Immature natural killer cell (primary cell): ENCODE measurements at regions not wholly inside any gene's neighbourhood (a gene's known extent, or its start where the extent isn't known, plus 50 kb on each side); places are given as distances from the start of the nearest gene placed in this dataset.

Experiments used
- DNase-seq, 3 donors: peaks; one replicate each; pipeline ENCODE4 v3.0.0; 2022; ENCODE audit warnings: mixed read lengths in 1 of 3
- H3K27ac Mint-ChIP-seq, 6 donors: one replicate each; pipeline ENCODE4 v1.8.0; 2020; ENCODE audit warnings: mixed read lengths in 6 of 6, mild to moderate bottlenecking in 5 of 6, inconsistent platforms in 4 of 6, moderate library complexity in 3 of 6
- H3K27me3 Mint-ChIP-seq, 3 donors: one replicate each; pipeline ENCODE4 v1.8.0; 2020 to 2021; ENCODE audit warnings: low read depth in 3 of 3, mild to moderate bottlenecking in 3 of 3, mixed read lengths in 3 of 3, moderate library complexity in 3 of 3, inconsistent platforms in 1 of 3
- H3K36me3 Mint-ChIP-seq, 3 donors: one replicate each; pipeline ENCODE4 v1.8.0; 2020; ENCODE audit warnings: mixed read lengths in 3 of 3, inconsistent platforms in 2 of 3, mild to moderate bottlenecking in 2 of 3
- H3K4me1 Mint-ChIP-seq, 2 donors: one replicate each; pipeline ENCODE4 v1.8.0; 2020; ENCODE audit warnings: inconsistent platforms in 2 of 2, mild to moderate bottlenecking in 2 of 2, mixed read lengths in 2 of 2, moderate library complexity in 1 of 2
- H3K4me3 Mint-ChIP-seq, 5 donors: one replicate each; pipeline ENCODE4 v1.8.0; 2020; ENCODE audit warnings: mild to moderate bottlenecking in 5 of 5, mixed read lengths in 5 of 5, inconsistent platforms in 3 of 5, moderate library complexity in 3 of 5
- H3K9me3 Mint-ChIP-seq, 6 donors: one replicate each; pipeline ENCODE4 v1.8.0; 2020; ENCODE audit warnings: mild to moderate bottlenecking in 6 of 6, mixed read lengths in 6 of 6, inconsistent platforms in 4 of 6, moderate library complexity in 3 of 6

DNA sequence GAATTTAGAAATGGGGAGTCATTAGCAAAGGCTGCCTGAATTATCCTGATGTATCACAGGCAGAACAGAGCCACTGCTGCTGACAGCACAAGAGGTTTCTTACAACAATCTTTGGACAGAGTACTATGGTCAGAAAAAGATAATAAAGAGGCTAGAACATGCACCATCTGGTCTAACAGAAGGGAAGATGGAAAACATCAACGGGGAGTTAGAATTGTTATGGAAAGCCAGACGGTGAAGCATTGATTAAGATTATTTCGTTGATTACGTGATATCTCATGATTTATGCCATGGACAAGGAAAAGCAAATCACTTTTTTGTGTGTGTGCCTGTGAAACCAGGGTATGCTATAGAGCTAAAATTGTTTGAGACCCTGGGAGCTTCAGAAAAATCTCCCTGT, 409.4 kb upstream of the ETAA1 start:
- DNase-seq = no peak
- H3K4me3 Mint-ChIP-seq = no peak overlapping the region
- H3K9me3 Mint-ChIP-seq = peaks cover 0 to 2% (median 0%) of the 10 kb centered on the region in 6 donors
- no peaks in the 10 kb centered on the region for H3K36me3 Mint-ChIP-seq
- H3K27me3 Mint-ChIP-seq = peaks cover 0 to 2% (median 0%) of the 10 kb centered on the region in 3 donors
- no peaks in the 10 kb centered on the region for H3K4me1 Mint-ChIP-seq
- no peak overlapping the region for H3K27ac Mint-ChIP-seq

DNA sequence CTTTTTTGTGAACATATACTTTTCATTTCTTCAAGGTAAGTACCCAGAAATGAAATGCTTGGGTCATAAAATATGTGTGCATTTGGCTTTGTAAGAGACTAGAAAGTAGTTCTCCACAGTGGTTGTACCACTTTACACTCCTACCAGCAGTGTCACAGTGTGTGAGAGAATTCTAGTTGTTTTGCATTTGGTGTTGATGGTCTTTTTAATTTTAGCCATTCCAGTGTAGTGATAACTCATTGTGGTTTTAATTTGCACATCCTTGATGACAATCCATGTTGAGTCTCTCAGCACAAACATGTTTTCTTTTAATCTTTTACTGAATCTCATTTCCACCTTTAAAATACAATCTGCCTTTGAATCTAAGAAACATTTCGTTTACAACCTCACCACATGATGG, 402.5 kb upstream of the ETAA1 start:
- no peak overlapping the region for H3K27ac Mint-ChIP-seq
- no peak overlapping the region for H3K4me3 Mint-ChIP-seq

GRCh38 chr2:66995636-66996035, 401.5 kb upstream of the ETAA1 start:
- Mint-ChIP-seq H3K27me3 (peaks cover 0 to 2% (median 0%) of the 10 kb centered on the region in 3 donors), H3K9me3 (peaks cover 0 to 10% (median 2%) of the 10 kb centered on the region in 6 donors), H3K4me3 (no peak overlapping the region), H3K36me3 (no peaks in the 10 kb centered on the region), H3K4me1 (no peaks in the 10 kb centered on the region), H3K27ac (no peak overlapping the region)
- no peak for DNase-seq

More for the DNA sequence above, 402.5 kb upstream of the ETAA1 start:
- peaks cover 0 to 2% (median 0%) of the 10 kb centered on the region in 3 donors for H3K27me3 Mint-ChIP-seq
- H3K9me3 Mint-ChIP-seq = peaks cover 0 to 6% (median 2%) of the 10 kb centered on the region in 6 donors
- H3K4me1 Mint-ChIP-seq = no peaks in the 10 kb centered on the region
- no peaks in the 10 kb centered on the region for H3K36me3 Mint-ChIP-seq
- no peak for DNase-seq

DNA sequence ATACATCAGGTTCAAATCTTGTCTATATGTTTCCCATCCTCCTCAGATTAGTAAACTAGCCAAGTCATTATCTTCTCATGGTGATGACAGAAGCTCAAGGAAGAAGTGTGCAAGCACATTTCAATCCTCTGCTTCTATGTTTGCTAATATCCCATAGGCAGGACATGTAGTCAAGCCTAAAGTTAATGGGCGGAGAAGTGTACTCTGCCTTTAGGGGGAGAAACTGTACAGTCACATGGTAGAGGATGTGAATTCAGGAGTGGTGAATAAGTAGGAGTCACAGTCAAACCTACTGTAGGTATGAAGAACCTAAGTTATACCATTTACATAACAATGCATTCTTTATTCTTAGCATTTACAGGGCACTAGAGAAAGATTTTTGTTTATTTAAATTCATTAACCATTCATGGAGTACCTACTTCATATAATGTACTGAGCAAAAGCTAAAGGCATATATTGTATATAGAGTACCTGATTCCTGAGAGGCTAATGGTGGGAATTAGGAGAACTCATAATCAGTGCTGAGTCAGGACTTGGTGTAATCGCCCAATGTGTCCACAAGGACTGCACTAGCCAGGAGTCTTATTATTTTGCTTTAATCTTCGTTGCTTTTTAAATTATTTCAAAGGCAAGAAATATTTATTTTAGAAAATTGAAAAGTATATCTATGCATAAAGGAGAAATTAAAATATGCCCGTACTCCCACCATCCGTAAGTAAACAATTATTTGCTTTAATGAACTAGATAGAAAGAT, 394.3 kb upstream of the ETAA1 start:
- Mint-ChIP-seq H3K9me3 (peaks cover 0 to 21% (median 2%) of the 10 kb centered on the region in 6 donors), H3K36me3 (no peaks in the 10 kb centered on the region), H3K4me3 (no peak overlapping the region), H3K27ac (no peak overlapping the region), H3K4me1 (no peaks in the 10 kb centered on the region), H3K27me3 (no peaks in the 10 kb centered on the region)
- no peak for DNase-seq

DNA sequence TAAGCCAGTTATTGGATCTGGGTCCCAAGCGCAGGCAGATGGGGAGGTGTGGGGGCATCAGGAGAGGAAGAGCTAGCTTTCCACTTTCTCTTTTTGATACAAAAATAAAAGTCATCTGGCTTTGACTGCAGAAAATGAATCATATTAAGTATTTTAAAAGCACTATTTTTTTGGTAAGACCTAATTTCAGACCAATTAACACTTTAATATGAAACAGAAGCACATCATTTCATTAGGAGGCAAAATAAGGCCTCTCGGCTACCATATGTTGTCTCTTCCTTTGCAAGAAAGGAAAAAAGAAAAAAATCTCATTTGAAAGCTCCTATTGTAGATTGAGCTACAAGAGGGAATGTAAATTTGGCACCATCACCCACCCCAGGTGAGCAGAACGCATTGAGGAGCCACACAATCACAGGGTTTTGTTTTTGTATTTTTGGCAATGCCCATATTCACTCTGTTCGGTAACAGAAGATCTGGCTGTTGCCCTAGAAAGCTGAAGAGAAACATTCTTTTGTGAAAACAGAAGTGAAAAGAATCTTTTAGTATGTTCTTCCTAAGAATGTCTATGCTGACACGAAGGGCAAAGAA, 390.7 kb upstream of the ETAA1 start:
- no peaks in the 10 kb centered on the region for H3K4me1 Mint-ChIP-seq
- DNase-seq = no peak
- no peak overlapping the region for H3K27ac Mint-ChIP-seq
- H3K4me3 Mint-ChIP-seq = no peak overlapping the region
- H3K27me3 Mint-ChIP-seq = peaks cover 0 to 2% (median 2%) of the 10 kb centered on the region in 3 donors
- H3K9me3 Mint-ChIP-seq = peaks cover 0 to 11% (median 0%) of the 10 kb centered on the region in 6 donors
- H3K36me3 Mint-ChIP-seq = no peaks in the 10 kb centered on the region

DNA sequence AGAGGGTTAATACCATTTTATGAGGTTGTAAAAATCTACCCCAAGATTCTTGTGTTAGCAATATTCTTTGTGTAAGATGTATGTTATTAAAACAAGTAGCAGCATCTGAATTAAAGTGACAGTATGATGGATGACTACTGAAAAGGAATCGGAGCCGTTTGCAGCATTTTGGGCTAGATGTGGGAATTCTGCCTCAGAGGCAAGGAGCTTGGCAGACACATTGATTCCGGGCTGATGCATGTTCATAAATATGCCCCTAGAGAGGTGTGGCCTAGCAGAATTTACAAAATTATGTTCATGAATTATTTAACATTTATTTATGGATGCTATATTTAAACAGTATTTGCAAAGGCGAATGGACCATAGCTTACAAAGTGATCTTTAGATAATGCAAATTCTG, 389.0 kb upstream of the ETAA1 start:
- Mint-ChIP-seq H3K4me1 (no peaks in the 10 kb centered on the region), H3K4me3 (no peak overlapping the region), H3K9me3 (peaks cover 0 to 9% (median 0%) of the 10 kb centered on the region in 6 donors), H3K36me3 (no peaks in the 10 kb centered on the region), H3K27me3 (peaks cover 0 to 2% (median 2%) of the 10 kb centered on the region in 3 donors), H3K27ac (no peak overlapping the region)
- no peak for DNase-seq

GRCh38 chr2:67012165-67012564, 385.0 kb upstream of the ETAA1 start:
- Mint-ChIP-seq H3K4me1 (no peaks in the 10 kb centered on the region), H3K27me3 (peaks cover 0 to 2% (median 2%) of the 10 kb centered on the region in 3 donors), H3K36me3 (no peaks in the 10 kb centered on the region), H3K27ac (no peak overlapping the region), H3K4me3 (no peak overlapping the region), H3K9me3 (peaks cover 0 to 6% (median 0%) of the 10 kb centered on the region in 6 donors)
- DNase-seq = no peak

GRCh38 chr2:67013821-67014220, 383.3 kb upstream of the ETAA1 start:
- H3K4me3 Mint-ChIP-seq = no peak overlapping the region
- peaks cover 0 to 6% (median 0%) of the 10 kb centered on the region in 6 donors for H3K9me3 Mint-ChIP-seq
- no peaks in the 10 kb centered on the region for H3K36me3 Mint-ChIP-seq
- DNase-seq = no peak
- H3K4me1 Mint-ChIP-seq = no peaks in the 10 kb centered on the region
- no peak overlapping the region for H3K27ac Mint-ChIP-seq
- H3K27me3 Mint-ChIP-seq = peaks cover 0 to 2% (median 0%) of the 10 kb centered on the region in 3 donors

GRCh38 chr2:67015681-67016080, 381.5 kb upstream of the ETAA1 start:
- Mint-ChIP-seq H3K27me3 (peaks cover 0 to 2% (median 0%) of the 10 kb centered on the region in 3 donors), H3K4me3 (no peak overlapping the region), H3K4me1 (no peaks in the 10 kb centered on the region), H3K27ac (no peak overlapping the region), H3K36me3 (no peaks in the 10 kb centered on the region), H3K9me3 (peaks cover 0 to 17% (median 2%) of the 10 kb centered on the region in 6 donors)
- DNase-seq = no peak

DNA sequence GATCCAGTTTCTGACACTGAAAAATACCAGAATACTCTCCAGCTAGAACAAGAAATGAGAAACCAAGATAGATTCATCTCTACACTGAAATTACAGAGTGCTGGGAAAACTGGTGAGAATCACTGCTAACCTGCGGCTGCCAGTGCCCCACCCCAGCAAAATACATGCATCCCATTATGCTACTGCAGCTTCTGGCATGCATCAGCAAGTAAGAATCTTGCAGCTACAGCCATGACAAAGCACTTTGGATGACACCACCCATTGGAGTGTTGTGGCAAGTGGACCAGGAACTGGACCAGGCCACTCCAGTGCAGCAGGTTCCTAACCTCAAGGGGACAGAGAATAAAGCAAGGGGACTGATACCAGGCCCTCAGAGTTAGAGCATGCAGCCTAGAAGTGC, 378.8 kb upstream of the ETAA1 start:
- no peak for DNase-seq
- H3K27ac Mint-ChIP-seq = no peak overlapping the region
- H3K36me3 Mint-ChIP-seq = no peaks in the 10 kb centered on the region
- H3K27me3 Mint-ChIP-seq = peaks cover 0 to 3% (median 0%) of the 10 kb centered on the region in 3 donors
- H3K4me3 Mint-ChIP-seq = no peak overlapping the region
- H3K4me1 Mint-ChIP-seq = no peaks in the 10 kb centered on the region
- H3K9me3 Mint-ChIP-seq = peaks cover 0 to 20% (median 8%) of the 10 kb centered on the region in 6 donors

- no peak overlapping the region for H3K27ac Mint-ChIP-seq
- no peaks in the 10 kb centered on the region for H3K4me1 Mint-ChIP-seq
- DNase-seq = no peak
Measured at GRCh38 chr2:67032076-67032475, 365.1 kb upstream of the ETAA1 start.

GRCh38 chr2:67036444-67036843, 360.7 kb upstream of the ETAA1 start:
- no peak overlapping the region for H3K27ac Mint-ChIP-seq
- H3K9me3 Mint-ChIP-seq = peaks cover 0 to 7% (median 0%) of the 10 kb centered on the region in 6 donors
- no peaks in the 10 kb centered on the region for H3K36me3 Mint-ChIP-seq
- peaks cover 0 to 2% (median 0%) of the 10 kb centered on the region in 3 donors for H3K27me3 Mint-ChIP-seq
- no peak overlapping the region for H3K4me3 Mint-ChIP-seq
- H3K4me1 Mint-ChIP-seq = no peaks in the 10 kb centered on the region
- DNase-seq = no peak

More at GRCh38 chr2:67032076-67032475, 365.1 kb upstream of the ETAA1 start:
- Mint-ChIP-seq H3K36me3 (no peaks in the 10 kb centered on the region), H3K4me3 (no peak overlapping the region), H3K9me3 (peaks cover 0 to 12% (median 0%) of the 10 kb centered on the region in 6 donors), H3K27me3 (peaks cover 0 to 2% (median 0%) of the 10 kb centered on the region in 3 donors)

- DNase-seq = no peak
- Mint-ChIP-seq H3K4me1 (no peaks in the 10 kb centered on the region), H3K27ac (peak overlapping the region in 1 of 6 donors; percentile 56), H3K4me3 (no peak overlapping the region), H3K36me3 (no peaks in the 10 kb centered on the region), H3K27me3 (no peaks in the 10 kb centered on the region), H3K9me3 (peaks cover 0 to 6% (median 0%) of the 10 kb centered on the region in 6 donors)
Measured at GRCh38 chr2:67037655-67038054, 359.5 kb upstream of the ETAA1 start.

DNA sequence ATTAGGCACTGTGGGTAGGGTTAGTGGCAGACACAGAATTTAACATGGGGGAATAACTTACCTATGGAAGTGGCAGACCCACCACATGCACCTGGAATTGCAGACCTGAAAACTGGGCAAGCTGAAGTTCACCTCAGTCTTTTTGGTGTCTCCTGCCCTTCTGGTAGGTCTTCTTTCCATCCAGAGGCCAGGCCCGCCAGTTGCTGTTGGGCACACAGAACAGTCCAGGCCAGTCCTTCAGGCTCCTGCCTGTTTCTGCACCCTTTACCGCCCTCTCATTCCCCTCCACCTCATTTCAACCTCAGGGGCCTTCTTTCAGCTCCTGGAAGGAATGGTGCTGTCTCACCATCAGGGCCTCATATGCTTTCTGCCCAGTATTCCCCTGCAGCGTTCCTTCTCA, 358.9 kb upstream of the ETAA1 start:
- Mint-ChIP-seq H3K27me3 (no peaks in the 10 kb centered on the region), H3K36me3 (no peaks in the 10 kb centered on the region), H3K27ac (no peak overlapping the region), H3K4me3 (no peak overlapping the region), H3K9me3 (peaks cover 0 to 6% (median 0%) of the 10 kb centered on the region in 6 donors), H3K4me1 (no peaks in the 10 kb centered on the region)
- no peak for DNase-seq
